ENCODE measurements at regions not wholly inside any gene's neighbourhood (a gene's known extent, or its start where the extent isn't known, plus 50 kb on each side); places are given as distances from the start of the nearest gene placed in this dataset.

- Histone ChIP-seq H3K27ac (no peak overlapping the region), H3K27me3 (no peaks in the 10 kb centered on the region), H3K4me3 (no peak overlapping the region), H3K4me1 (peaks cover 12% of the 10 kb centered on the region), H3K36me3 (replicated peaks in 1 of 2; ENCODE audit: insufficient read depth in 1 of 2, low read depth in 2 of 2) (no peaks in the 10 kb centered on the region), H3K9me3 (no peaks in the 10 kb centered on the region)
- intact Hi-C loops (cut with DNase I): no loop called here
- TF ChIP-seq POLR2A (IDR thresholded peaks at IDR 0.05) (no peak), CTCF (IDR thresholded peaks at IDR 0.05) (no peak)
- ATAC-seq (no peak), DNase-seq (no peak)
- WGBS, 2 donors: 90 to 91% methylated on average over 2 of the region's 2 CpGs
Observed at GRCh38 chr10:125401462-125401861, 241.1 kb upstream of the CTBP2 start.

- Histone ChIP-seq H3K27me3 (no peaks in the 10 kb centered on the region), H3K4me3 (no peak overlapping the region), H3K27ac (peak overlapping the region in 2 of 4 donors; percentile 39 to 64), H3K9me3 (no peaks in the 10 kb centered on the region), H3K4me1 (peaks cover 12% of the 10 kb centered on the region), H3K36me3 (replicated peaks in 1 of 2; ENCODE audit: insufficient read depth in 1 of 2, low read depth in 2 of 2) (no peaks in the 10 kb centered on the region)
- 35 to 40% methylated on average over 3 of the region's 3 CpGs for WGBS, 2 donors
- intact Hi-C loops (cut with DNase I): no loop called here
- ATAC-seq (peak; percentile 48), DNase-seq (no peak)
- TF ChIP-seq POLR2A (IDR thresholded peaks at IDR 0.05) (no peak), CTCF (IDR thresholded peaks at IDR 0.05) (no peak)
Observed at GRCh38 chr10:125399289-125399688, 238.9 kb upstream of the CTBP2 start.

- Histone ChIP-seq H3K9me3 (no peaks in the 10 kb centered on the region), H3K27me3 (no peaks in the 10 kb centered on the region), H3K36me3 (replicated peaks in 1 of 2; ENCODE audit: insufficient read depth in 1 of 2, low read depth in 2 of 2) (no peaks in the 10 kb centered on the region), H3K27ac (peak overlapping the region in 2 of 4 donors; percentile 63 to 64), H3K4me1 (peaks cover 12% of the 10 kb centered on the region), H3K4me3 (no peak overlapping the region)
- ATAC-seq (peak; percentile 75), DNase-seq (no peak)
- intact Hi-C loops (cut with DNase I): no loop called here
- TF ChIP-seq CTCF (IDR thresholded peaks at IDR 0.05): no peak
- peak in 1 of 3 donors; percentile 40 for TF ChIP-seq POLR2A (IDR thresholded peaks at IDR 0.05)
- WGBS, 2 donors: 18 to 20% methylated on average over 3 of the region's 3 CpGs
Observed at GRCh38 chr10:125398270-125398669, 237.9 kb upstream of the CTBP2 start.

GRCh38 chr10:125397608-125398007 lies 237.2 kb upstream of the CTBP2 start:
- peak overlapping the region in 2 of 4 donors; percentile 63 to 64 for H3K27ac ChIP-seq
- WGBS, 2 donors: 68 to 70% methylated on average over 4 of the region's 4 CpGs
- H3K36me3 ChIP-seq (replicated peaks in 1 of 2; ENCODE audit: insufficient read depth in 1 of 2, low read depth in 2 of 2): no peaks in the 10 kb centered on the region
- peaks cover 12% of the 10 kb centered on the region for H3K4me1 ChIP-seq
- DNase-seq (no peak), ATAC-seq (no peak)
- intact Hi-C loops (cut with DNase I): no loop called here
- H3K27me3 ChIP-seq: no peaks in the 10 kb centered on the region
- TF ChIP-seq CTCF (IDR thresholded peaks at IDR 0.05) (no peak), POLR2A (IDR thresholded peaks at IDR 0.05) (no peak)
- no peaks in the 10 kb centered on the region for H3K9me3 ChIP-seq
- H3K4me3 ChIP-seq: no peak overlapping the region

GRCh38 chr10:125396676-125397075 lies 236.3 kb upstream of the CTBP2 start:
- DNase-seq: no peak
- H3K27ac ChIP-seq: peak overlapping the region in 1 of 4 donors; percentile 16
- no peaks in the 10 kb centered on the region for H3K27me3 ChIP-seq
- H3K9me3 ChIP-seq: no peaks in the 10 kb centered on the region
- H3K4me3 ChIP-seq: no peak overlapping the region
- no peaks in the 10 kb centered on the region for H3K36me3 ChIP-seq (replicated peaks in 1 of 2; ENCODE audit: insufficient read depth in 1 of 2, low read depth in 2 of 2)
- peaks cover 12% of the 10 kb centered on the region for H3K4me1 ChIP-seq
- intact Hi-C loops (cut with DNase I): no loop called here
- no peak for ATAC-seq
- TF ChIP-seq CTCF (IDR thresholded peaks at IDR 0.05) (no peak), POLR2A (IDR thresholded peaks at IDR 0.05) (no peak)
